GM12864 (cell line): ENCODE measurements at regions not wholly inside any gene's neighbourhood (a gene's known extent, or its start where the extent isn't known, plus 50 kb on each side); places are given as distances from the start of the nearest gene placed in this dataset.
"Not testable (repeated sequence)": the region's sequence is repeated elsewhere in the genome, so short reads cannot be mapped to it uniquely, and the experiment has no call there.

Experiments used
- DNase-seq: peaks from one replicate; pipeline ENCODE4 v3.0.0-alpha.2; 2011; ENCODE audit warnings: low read depth
- H3K4me3 ChIP-seq: 2 replicates; pipeline ENCODE4 v1.5.1; 2011; ENCODE audit warnings: mild to moderate bottlenecking, low read depth, low read length, control low read depth
- TF ChIP-seq, protein P1 (sequence below): IDR thresholded peaks from 2 replicates; pipeline ENCODE4 v1.5.1; 2011; ENCODE audit warnings: low read depth, mild to moderate bottlenecking, moderate library complexity, low read length, control low read depth, inconsistent platforms; ENCODE audit errors: missing control alignments

DNA sequence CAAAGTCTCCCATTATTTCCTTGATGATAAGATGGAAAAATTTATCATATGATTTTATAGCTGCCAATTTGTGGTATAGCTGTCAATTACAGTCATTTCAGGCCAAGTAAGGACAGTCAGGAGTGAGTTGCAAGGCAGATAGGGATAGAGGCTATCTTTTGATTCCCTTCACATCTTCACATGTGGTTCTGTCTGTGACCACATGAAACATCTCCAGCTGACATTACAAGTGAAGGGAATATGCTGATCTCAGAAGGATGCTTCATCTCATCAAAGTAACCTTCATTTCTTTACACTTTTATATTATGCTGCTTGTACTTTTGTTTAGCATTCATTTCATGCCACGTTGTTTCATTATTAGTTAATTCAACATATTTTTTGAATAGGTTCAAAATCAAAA lies 136.9 kb upstream of the CFAP20DC start:
- DNase-seq = no peak
- no peak overlapping the region for H3K4me3 ChIP-seq
- TF ChIP-seq, protein P1, sequence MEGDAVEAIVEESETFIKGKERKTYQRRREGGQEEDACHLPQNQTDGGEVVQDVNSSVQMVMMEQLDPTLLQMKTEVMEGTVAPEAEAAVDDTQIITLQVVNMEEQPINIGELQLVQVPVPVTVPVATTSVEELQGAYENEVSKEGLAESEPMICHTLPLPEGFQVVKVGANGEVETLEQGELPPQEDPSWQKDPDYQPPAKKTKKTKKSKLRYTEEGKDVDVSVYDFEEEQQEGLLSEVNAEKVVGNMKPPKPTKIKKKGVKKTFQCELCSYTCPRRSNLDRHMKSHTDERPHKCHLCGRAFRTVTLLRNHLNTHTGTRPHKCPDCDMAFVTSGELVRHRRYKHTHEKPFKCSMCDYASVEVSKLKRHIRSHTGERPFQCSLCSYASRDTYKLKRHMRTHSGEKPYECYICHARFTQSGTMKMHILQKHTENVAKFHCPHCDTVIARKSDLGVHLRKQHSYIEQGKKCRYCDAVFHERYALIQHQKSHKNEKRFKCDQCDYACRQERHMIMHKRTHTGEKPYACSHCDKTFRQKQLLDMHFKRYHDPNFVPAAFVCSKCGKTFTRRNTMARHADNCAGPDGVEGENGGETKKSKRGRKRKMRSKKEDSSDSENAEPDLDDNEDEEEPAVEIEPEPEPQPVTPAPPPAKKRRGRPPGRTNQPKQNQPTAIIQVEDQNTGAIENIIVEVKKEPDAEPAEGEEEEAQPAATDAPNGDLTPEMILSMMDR = no peak

DNA sequence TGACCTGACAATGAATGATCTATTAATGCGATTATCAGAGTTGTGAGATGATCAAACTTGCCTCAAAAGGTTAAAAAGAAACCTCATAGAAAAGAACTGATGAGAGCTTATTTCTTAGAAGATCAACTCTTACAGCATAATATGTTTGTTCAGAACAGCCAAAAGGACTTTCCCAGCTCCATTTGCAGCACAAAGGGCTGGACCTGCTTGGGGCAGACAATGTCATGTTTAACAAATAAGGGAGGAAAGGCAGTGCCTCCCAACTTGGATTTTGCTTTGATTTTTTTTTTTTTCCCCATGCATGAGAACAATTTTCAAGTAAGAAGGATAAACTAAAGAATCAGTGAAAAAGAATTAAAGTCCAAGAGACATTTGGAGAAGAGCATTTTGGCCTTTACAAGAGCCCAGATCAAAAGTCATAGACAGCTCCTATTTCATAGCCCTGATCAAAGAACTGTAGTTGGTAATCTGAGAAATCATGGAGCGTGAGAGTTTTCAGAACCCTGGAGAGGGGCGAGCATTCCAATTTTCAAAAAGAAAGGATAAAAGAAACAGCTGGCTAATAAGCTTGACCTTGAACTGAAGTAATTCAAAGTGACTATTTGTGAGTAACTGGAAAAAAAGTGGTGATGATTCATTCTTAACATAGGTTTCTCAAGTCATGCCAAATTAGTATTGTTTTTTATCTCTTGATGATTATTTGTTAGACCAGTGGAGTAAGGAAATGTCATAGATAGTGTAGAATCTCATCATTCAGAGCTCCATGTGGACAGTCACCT lies 136.0 kb upstream of the CFAP20DC start:
- TF ChIP-seq, protein P1 = no peak
- no peak overlapping the region for H3K4me3 ChIP-seq
- DNase-seq = no peak

- TF ChIP-seq, protein P1 = no peak
- no peak for DNase-seq
- no peak overlapping the region for H3K4me3 ChIP-seq
These were observed 130.2 kb upstream of the CFAP20DC start for GRCh38 chr3:59180006-59180405.

- no peak overlapping the region for H3K4me3 ChIP-seq
- TF ChIP-seq, protein P1 = no peak
- no peak for DNase-seq
These were observed 128.9 kb upstream of the CFAP20DC start for GRCh38 chr3:59178698-59179097.

- TF ChIP-seq, protein P1 = no peak
- DNase-seq = no peak
- H3K4me3 ChIP-seq = no peak overlapping the region
These were observed 121.7 kb upstream of the CFAP20DC start for GRCh38 chr3:59171491-59171890.

DNA sequence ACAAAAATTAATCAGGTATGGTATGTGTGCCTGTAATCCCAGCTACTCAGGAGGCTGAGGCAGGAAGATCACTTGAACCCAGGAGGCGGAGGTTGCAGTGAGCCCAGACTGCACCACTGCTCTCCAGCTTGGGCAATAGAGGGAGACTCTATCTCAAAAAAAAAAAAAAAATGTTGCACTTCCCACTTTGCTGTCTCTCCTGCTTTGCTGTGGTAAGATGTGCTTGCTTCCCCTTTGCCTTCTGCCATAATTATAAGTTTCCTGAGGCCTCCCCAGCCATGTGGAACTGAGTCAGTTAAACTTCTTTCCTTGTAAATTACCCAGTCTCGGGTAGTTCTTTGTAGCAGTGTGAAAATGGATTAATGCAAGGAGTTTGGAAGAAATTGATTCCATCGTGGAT lies 120.3 kb upstream of the CFAP20DC start:
- DNase-seq, H3K4me3 ChIP-seq: not testable (repeated sequence)

DNA sequence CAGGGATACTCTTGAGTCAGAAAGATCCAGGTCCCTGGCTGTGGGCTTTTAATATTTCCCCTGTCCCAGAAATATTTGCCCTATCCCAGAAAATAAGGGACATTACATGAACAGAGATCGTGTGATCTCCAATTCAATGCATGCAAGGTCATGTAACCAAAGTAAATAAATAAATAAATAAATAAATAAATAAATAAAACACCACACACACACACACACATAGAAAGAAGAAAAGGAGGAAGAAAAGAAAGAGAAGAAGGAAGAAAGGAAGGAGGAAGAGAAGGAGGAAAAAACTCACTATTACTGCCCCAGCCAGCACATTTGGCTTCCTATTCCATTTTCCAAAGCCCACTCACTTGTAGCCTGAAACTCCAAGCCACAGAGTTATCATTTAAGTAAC lies 117.9 kb upstream of the CFAP20DC start:
- DNase-seq = no peak
- TF ChIP-seq, protein P1 = no peak
- no peak overlapping the region for H3K4me3 ChIP-seq
